ENCODE measurements at regions not wholly inside any gene's neighbourhood (a gene's known extent, or its start where the extent isn't known, plus 50 kb on each side); places are given as distances from the start of the nearest gene placed in this dataset.

DNA sequence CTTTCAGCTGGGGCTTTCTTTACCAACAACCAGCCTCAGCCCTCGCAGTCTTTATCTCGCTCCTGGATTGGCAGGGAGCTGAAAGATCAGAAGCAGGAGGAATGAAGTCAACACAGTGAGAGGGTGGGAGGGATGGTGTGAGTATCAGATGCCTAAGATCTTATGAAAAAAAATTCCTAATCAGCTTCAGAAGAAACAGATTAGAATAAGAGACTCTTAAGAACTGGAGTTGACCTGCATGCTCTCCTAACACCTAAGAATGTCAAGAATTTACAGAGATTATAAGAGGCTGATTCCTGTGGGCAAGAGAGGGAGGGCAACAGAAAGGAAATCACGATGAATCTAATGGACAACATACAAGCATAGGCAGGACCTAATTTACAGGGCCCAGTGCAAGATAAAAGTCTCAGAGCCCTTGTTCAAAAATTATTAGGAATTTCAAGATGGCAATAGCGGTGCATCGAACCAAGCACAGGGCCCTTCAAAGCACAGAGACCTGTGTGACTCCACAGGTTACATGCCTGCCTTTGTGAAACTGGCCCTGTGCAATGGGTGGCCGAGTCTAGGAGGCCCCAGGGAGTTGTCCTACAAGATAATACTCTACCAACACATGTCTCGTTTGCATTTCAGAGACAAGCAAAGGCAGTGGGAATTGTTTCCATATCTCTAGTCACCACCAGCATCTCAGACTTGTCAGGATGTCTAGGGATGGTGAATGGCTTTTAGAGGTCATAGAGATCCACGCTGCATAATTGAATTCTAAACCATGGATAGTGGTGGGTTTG lies 65.3 kb upstream of the PPP2R5A start:
- TF ChIP-seq EP300 (IDR thresholded peaks at IDR 0.05; ENCODE audit: borderline replicate concordance) (no peak), RAD21 (IDR thresholded peaks at IDR 0.05; ENCODE audit: low read depth) (no peak), CREB1 (IDR thresholded peaks at IDR 0.05; ENCODE audit: low read depth) (no peak), USF1 (IDR thresholded peaks at IDR 0.05) (no peak), REST (IDR thresholded peaks at IDR 0.05; ENCODE audit: low read depth) (no peak), TAF1 (IDR thresholded peaks at IDR 0.05; ENCODE audit: low read depth) (no peak), CEBPB (IDR thresholded peaks at IDR 0.05) (no peak), TCF12 (IDR thresholded peaks at IDR 0.05; ENCODE audit: low read depth) (no peak), FOXM1 (IDR thresholded peaks at IDR 0.05; ENCODE audit: borderline replicate concordance, low read depth) (no peak), YY1 (IDR thresholded peaks at IDR 0.05; ENCODE audit: low read depth) (no peak), EGR1 (IDR thresholded peaks at IDR 0.05) (no peak), NFIC (IDR thresholded peaks at IDR 0.05) (no peak), ZBTB7A (IDR thresholded peaks at IDR 0.05; ENCODE audit: low read depth) (no peak)
- TF ChIP-seq, protein P1, sequence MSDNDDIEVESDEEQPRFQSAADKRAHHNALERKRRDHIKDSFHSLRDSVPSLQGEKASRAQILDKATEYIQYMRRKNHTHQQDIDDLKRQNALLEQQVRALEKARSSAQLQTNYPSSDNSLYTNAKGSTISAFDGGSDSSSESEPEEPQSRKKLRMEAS (IDR thresholded peaks at IDR 0.05): no peak
